Upper lobe of left lung (tissue), 6 donors: ENCODE measurements at regions not wholly inside any gene's neighbourhood (a gene's known extent, or its start where the extent isn't known, plus 50 kb on each side); places are given as distances from the start of the nearest gene placed in this dataset.

Experiments
- ATAC-seq, 2 donors: fragments of 200-7000 bp; cut with Tn5 transposase; one replicate each; pipeline ENCODE4 v1.9.1; 2022; ENCODE audit warnings: mild to moderate bottlenecking in 2 of 2, moderate library complexity in 2 of 2; ENCODE audit not compliant: low FRiP score in 2 of 2
- DNase-seq, 2 donors: peaks; one replicate each; pipeline ENCODE4 v3.0.0-alpha.2; 2019 to 2020
- H3K27ac ChIP-seq, 4 donors: fragments of 200-600 bp; sonication (generic); one replicate each; pipeline ENCODE4 v1.5.1; 2016 to 2019
- H3K27me3 ChIP-seq, 4 donors: fragments of 200-600 bp; sonication (generic); one replicate each; pipeline ENCODE4 v1.5.1; 2017 to 2019
- H3K36me3 ChIP-seq, 4 donors: fragments of 200-600 bp; sonication (generic); one replicate each; pipeline ENCODE4 v1.5.1; 2016 to 2019
- H3K4me1 ChIP-seq, 4 donors: fragments of 200-600 bp; sonication (generic); one replicate each; pipeline ENCODE4 v1.5.1; 2018 to 2019
- H3K4me3 ChIP-seq, 4 donors: fragments of 200-600 bp; sonication (generic); one replicate each; pipeline ENCODE4 v1.5.1; 2017 to 2019; ENCODE audit warnings: mild to moderate bottlenecking in 2 of 4, moderate library complexity in 1 of 4
- H3K9me3 ChIP-seq, 4 donors: fragments of 200-600 bp; sonication (generic); one replicate each; pipeline ENCODE4 v1.5.1; 2018 to 2019
- EP300 ChIP-seq, 4 donors: sonication (generic); formaldehyde crosslinking; IDR thresholded peaks; one replicate each; pipeline ENCODE4 v1.5.1; 2017; ENCODE audit warnings: antibody characterized with exemption in 4 of 4, control low read depth in 2 of 4
- POLR2A ChIP-seq, 4 donors: fragments of 450-650 bp; IDR thresholded peaks; one replicate each; pipeline ENCODE4 v1.5.1; 2016 to 2017; ENCODE audit warnings: antibody characterized with exemption in 4 of 4, mild to moderate bottlenecking in 2 of 4
- POLR2AphosphoS5 ChIP-seq, 2 donors: sonication (generic); formaldehyde crosslinking; IDR thresholded peaks; one replicate each; pipeline ENCODE4 v1.5.1; 2017; ENCODE audit warnings: antibody characterized with exemption in 2 of 2
- WGBS, 2 donors: methylation state at CpG; one replicate each; pipeline ENCODE4 v1.1.5; 2017 to 2018; 5-methylcytosine and 5-hydroxymethylcytosine counted together
- TF ChIP-seq, protein P1 (sequence below), 6 experiments: fragments of 450-650 bp in 4 of 6; fragments of 200-600 bp in 2 of 6; sonication (generic) in 2 of 6; IDR thresholded peaks; one replicate each; pipeline ENCODE4 v1.5.1; 2016 to 2019; ENCODE audit warnings: antibody characterized with exemption in 6 of 6
- donor health status: DM: no; HTN: no; CAD: no; lungs with moderate emphysema.
- donor health status: DM: no; HTN: yes; CAD: no; lungs with severe emphysema.

DNA sequence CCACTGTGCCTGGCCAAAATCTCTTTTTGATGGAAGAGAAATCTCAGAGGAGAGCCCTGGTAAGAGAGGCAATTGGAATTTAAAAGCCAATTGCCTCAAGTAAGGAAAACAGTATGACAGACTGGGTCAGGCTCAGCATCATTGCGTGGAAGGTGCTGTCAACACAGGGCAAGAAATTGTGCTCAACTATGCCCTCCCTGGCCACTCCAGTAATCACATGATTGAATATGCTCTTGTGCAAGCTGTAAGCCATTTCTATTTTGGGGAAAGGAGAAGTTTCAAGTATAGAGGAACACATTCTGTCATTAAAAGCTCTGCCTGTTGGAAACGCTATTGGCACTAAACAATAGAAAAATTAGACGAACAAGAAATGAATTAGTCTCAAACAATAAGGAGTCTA, 1127.7 kb downstream of the REEP3 start:
- ATAC-seq = peak in 1 of 2 donors; percentile 63
- WGBS, 2 donors = 45 to 54% methylated on average over 3 of the region's 3 CpGs
- H3K4me1 ChIP-seq = no peaks in the 10 kb centered on the region

DNA sequence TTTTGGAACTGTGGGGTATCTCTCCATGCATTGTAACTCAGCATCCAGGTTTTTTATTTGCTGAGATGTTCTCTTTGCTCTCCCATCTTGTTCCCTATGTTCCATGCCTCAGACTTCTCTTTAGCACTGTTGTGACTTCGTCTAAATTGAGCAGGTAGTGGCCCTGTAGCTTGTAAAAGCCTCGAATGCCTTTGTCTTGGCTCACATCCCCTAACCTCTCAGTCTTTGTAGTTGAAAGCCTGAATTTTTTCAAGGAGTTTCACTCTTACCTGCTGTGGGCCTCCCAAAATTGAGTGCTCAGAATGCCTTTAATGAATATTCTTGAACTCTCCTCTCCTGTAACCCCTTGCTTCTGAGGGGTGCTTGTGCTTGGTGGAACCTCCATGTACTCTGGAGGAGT, 1137.3 kb downstream of the REEP3 start:
- Histone ChIP-seq H3K4me1 (no peaks in the 10 kb centered on the region), H3K36me3 (no peaks in the 10 kb centered on the region), H3K9me3 (no peaks in the 10 kb centered on the region), H3K27ac (no peak overlapping the region), H3K27me3 (no peaks in the 10 kb centered on the region), H3K4me3 (no peak overlapping the region)
- WGBS, 2 donors = 44 to 54% methylated on average over 2 of the region's 2 CpGs
- ATAC-seq (no peak), DNase-seq (no peak)
- no peak for TF ChIP-seq EP300 (IDR thresholded peaks at IDR 0.05)
- TF ChIP-seq POLR2AphosphoS5 (IDR thresholded peaks at IDR 0.05) = no peak
- TF ChIP-seq POLR2A (IDR thresholded peaks at IDR 0.05) = no peak
- TF ChIP-seq, protein P1, sequence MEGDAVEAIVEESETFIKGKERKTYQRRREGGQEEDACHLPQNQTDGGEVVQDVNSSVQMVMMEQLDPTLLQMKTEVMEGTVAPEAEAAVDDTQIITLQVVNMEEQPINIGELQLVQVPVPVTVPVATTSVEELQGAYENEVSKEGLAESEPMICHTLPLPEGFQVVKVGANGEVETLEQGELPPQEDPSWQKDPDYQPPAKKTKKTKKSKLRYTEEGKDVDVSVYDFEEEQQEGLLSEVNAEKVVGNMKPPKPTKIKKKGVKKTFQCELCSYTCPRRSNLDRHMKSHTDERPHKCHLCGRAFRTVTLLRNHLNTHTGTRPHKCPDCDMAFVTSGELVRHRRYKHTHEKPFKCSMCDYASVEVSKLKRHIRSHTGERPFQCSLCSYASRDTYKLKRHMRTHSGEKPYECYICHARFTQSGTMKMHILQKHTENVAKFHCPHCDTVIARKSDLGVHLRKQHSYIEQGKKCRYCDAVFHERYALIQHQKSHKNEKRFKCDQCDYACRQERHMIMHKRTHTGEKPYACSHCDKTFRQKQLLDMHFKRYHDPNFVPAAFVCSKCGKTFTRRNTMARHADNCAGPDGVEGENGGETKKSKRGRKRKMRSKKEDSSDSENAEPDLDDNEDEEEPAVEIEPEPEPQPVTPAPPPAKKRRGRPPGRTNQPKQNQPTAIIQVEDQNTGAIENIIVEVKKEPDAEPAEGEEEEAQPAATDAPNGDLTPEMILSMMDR (IDR thresholded peaks at IDR 0.05) = no peak

More for the DNA sequence above, 1127.7 kb downstream of the REEP3 start:
- H3K36me3 ChIP-seq = no peaks in the 10 kb centered on the region
- H3K27ac ChIP-seq = no peak overlapping the region
- H3K4me3 ChIP-seq = no peak overlapping the region
- no peak for DNase-seq
- no peak for TF ChIP-seq EP300 (IDR thresholded peaks at IDR 0.05)
- TF ChIP-seq, protein P1 (IDR thresholded peaks at IDR 0.05) = no peak
- H3K9me3 ChIP-seq = no peaks in the 10 kb centered on the region
- no peaks in the 10 kb centered on the region for H3K27me3 ChIP-seq

DNA sequence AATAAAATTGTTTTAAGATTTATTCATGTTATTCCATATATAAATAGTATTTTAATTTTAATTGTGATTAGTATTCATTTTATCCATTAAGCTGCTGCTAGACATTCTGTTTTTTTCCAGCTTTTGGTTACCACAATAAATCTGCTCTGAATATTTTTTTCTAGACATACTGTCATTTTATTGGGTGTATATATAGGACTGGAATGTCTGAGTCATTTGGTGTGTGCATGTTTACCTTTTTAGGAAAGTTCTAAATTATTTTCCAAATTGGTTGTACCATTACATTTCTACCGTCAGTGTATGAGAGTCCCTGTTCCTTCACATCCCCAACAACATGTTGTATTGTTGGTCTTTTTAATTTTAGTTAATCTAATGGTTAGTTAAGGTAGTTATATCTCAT, 1138.1 kb downstream of the REEP3 start:
- Histone ChIP-seq H3K27ac (no peak overlapping the region), H3K4me1 (no peaks in the 10 kb centered on the region), H3K4me3 (no peak overlapping the region), H3K27me3 (no peaks in the 10 kb centered on the region), H3K9me3 (no peaks in the 10 kb centered on the region), H3K36me3 (no peaks in the 10 kb centered on the region)
- ATAC-seq (no peak), DNase-seq (no peak)
- WGBS, 2 donors = 88 to 94% methylated on average over 1 of the region's 1 CpG
- TF ChIP-seq EP300 (IDR thresholded peaks at IDR 0.05) = no peak
- TF ChIP-seq POLR2AphosphoS5 (IDR thresholded peaks at IDR 0.05) = no peak
- TF ChIP-seq POLR2A (IDR thresholded peaks at IDR 0.05) = no peak
- TF ChIP-seq, protein P1 (IDR thresholded peaks at IDR 0.05) = no peak

DNA sequence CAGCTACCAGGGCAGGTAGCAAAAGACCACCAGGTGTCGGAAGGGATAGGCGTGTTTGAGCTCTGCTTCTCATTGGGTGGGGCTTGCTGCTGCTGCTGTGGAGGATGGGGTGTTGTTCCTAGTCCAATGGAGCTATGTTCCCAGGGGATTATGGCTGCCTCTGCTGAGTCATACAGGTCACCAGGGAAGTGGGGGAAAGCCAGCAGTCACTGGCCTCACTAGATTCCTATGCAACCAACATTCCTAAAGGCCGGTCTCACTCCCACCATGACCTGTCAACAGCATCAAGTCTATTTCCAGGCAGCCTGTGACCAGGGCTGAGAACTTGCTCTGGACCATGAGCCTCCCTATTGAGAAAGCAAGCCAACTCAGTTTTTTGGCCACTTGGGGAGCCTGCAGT, 1160.8 kb downstream of the REEP3 start:
- TF ChIP-seq, protein P1 (IDR thresholded peaks at IDR 0.05) = no peak
- TF ChIP-seq POLR2AphosphoS5 (IDR thresholded peaks at IDR 0.05) = no peak
- no peak for TF ChIP-seq EP300 (IDR thresholded peaks at IDR 0.05)
- no peak for TF ChIP-seq POLR2A (IDR thresholded peaks at IDR 0.05)
- Histone ChIP-seq H3K27ac (no peak overlapping the region), H3K4me3 (no peak overlapping the region), H3K4me1 (no peaks in the 10 kb centered on the region), H3K36me3 (no peaks in the 10 kb centered on the region), H3K27me3 (no peaks in the 10 kb centered on the region), H3K9me3 (no peaks in the 10 kb centered on the region)
- no peak for DNase-seq
- no peak for ATAC-seq
- 85% methylated on average over 3 of the region's 3 CpGs; no CpG with 5 or more reads in 1 of the 2 donors for WGBS, 2 donors

DNA sequence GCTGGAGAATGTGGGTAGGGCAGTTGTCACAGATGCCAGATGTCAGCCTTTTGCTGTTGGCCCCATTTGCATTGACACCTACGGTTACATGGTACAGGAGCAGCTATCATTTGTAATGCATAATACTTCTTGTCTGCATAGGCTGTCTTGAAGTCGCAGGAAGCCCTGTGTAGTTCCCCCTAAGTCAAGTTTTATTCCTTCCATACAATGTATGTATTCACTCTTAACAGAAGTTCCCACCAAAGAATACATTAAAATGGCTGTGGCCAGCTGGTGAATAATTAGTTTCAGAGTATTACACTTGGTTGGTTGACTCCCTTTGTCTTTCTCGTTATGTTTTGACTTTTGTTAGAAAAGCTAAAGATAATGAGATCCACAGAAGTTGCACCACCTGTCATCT, 1169.0 kb downstream of the REEP3 start:
- DNase-seq = no peak
- whole genome bisulfite sequencing, 2 donors = 72 to 76% methylated on average over 3 of the region's 3 CpGs
- no peaks in the 10 kb centered on the region for H3K27me3 ChIP-seq
- no peaks in the 10 kb centered on the region for H3K4me1 ChIP-seq
- H3K9me3 ChIP-seq = no peaks in the 10 kb centered on the region
- no peak overlapping the region for H3K4me3 ChIP-seq
- no peak overlapping the region for H3K27ac ChIP-seq
- no peaks in the 10 kb centered on the region for H3K36me3 ChIP-seq
- no peak for ATAC-seq
- TF ChIP-seq EP300 (IDR thresholded peaks at IDR 0.05) (no peak), POLR2AphosphoS5 (IDR thresholded peaks at IDR 0.05) (no peak), POLR2A (IDR thresholded peaks at IDR 0.05) (no peak)
- TF ChIP-seq, protein P1 (IDR thresholded peaks at IDR 0.05) = no peak
